ENCODE measurements at regions not wholly inside any gene's neighbourhood (a gene's known extent, or its start where the extent isn't known, plus 50 kb on each side); places are given as distances from the start of the nearest gene placed in this dataset.

- TF ChIP-seq CTCF (IDR thresholded peaks at IDR 0.05; ENCODE audit: insufficient read depth, low read depth, low read length) (no peak), EZH2 (IDR thresholded peaks at IDR 0.05; ENCODE audit: insufficient read depth, low read length) (no peak)
Observed at GRCh38 chr13:107482688-107483087, 732.6 kb downstream of the LIG4 start.

Measured in astrocyte (in vitro differentiated cells and primary cell).